Activated T-cell treated with anti-CD3 and anti-CD28 coated beads, Interleukin-2, amount 50 U/mL, for 72 hours (primary cell): ENCODE measurements at regions not wholly inside any gene's neighbourhood (a gene's known extent, or its start where the extent isn't known, plus 50 kb on each side); places are given as distances from the start of the nearest gene placed in this dataset.
"Not testable (repeated sequence)": the region's sequence is repeated elsewhere in the genome, so short reads cannot be mapped to it uniquely, and the experiment has no call there.

Source experiments
- ATAC-seq, 2 donors: fragments of 150-1000 bp; cut with Tn5 transposase; replicated peaks in 1 of 2; 2 replicates each; pipeline ENCODE4 v1.10.0; 2021; ENCODE audit warnings: moderate library complexity in 2 of 2, mild to moderate bottlenecking in 1 of 2
- DNase-seq, 2 donors: peaks; one replicate each; pipeline ENCODE4 v3.0.0; 2021 to 2022; ENCODE audit warnings: mixed read lengths in 1 of 2
- H3K27ac Mint-ChIP-seq: one replicate; pipeline ENCODE4 v1.8.0; 2022; ENCODE audit warnings: mild to moderate bottlenecking, moderate library complexity, mixed read lengths
- H3K27me3 Mint-ChIP-seq: one replicate; pipeline ENCODE4 v1.8.0; 2022; ENCODE audit warnings: low read depth, mixed read lengths
- H3K36me3 Mint-ChIP-seq, 2 donors: one replicate each; pipeline ENCODE4 v1.8.0; 2022; ENCODE audit warnings: mixed read lengths in 2 of 2, mild to moderate bottlenecking in 1 of 2; ENCODE audit not compliant: insufficient read depth in 2 of 2
- H3K4me1 Mint-ChIP-seq: one replicate; pipeline ENCODE4 v1.8.0; 2022; ENCODE audit warnings: low read depth, mixed read lengths
- H3K4me3 Mint-ChIP-seq, 2 donors: one replicate each; pipeline ENCODE4 v1.8.0; 2022; ENCODE audit warnings: mild to moderate bottlenecking in 2 of 2, mixed read lengths in 2 of 2, moderate library complexity in 2 of 2
- H3K9me3 Mint-ChIP-seq, 2 donors: one replicate each; pipeline ENCODE4 v1.8.0; 2022; ENCODE audit warnings: mixed read lengths in 2 of 2

- ATAC-seq, H3K27me3 Mint-ChIP-seq, H3K36me3 Mint-ChIP-seq, H3K27ac Mint-ChIP-seq, H3K9me3 Mint-ChIP-seq: not testable (repeated sequence)
- H3K4me3 Mint-ChIP-seq = peak overlapping the region; percentile 64 to 70
- H3K4me1 Mint-ChIP-seq = peaks cover 48% of the 10 kb centered on the region
- DNase-seq = peak in 1 of 2 donors; percentile 24
These were observed 75.9 kb upstream of the AMN1 start for GRCh38 chr12:31804707-31805106.

GRCh38 chr12:31804185-31804504, 75.3 kb upstream of the AMN1 start:
- Mint-ChIP-seq H3K9me3 (peaks cover 0 to 3% of the 10 kb centered on the region in 2 donors), H3K4me1 (peaks cover 48% of the 10 kb centered on the region), H3K36me3 (peaks cover 4 to 8% of the 10 kb centered on the region in 2 donors), H3K27ac (no peak overlapping the region), H3K27me3 (no peaks in the 10 kb centered on the region), H3K4me3 (peak overlapping the region; percentile 64 to 70)
- DNase-seq (no peak), ATAC-seq (peak; percentile 83)

- H3K9me3 Mint-ChIP-seq = peaks cover 0 to 3% of the 10 kb centered on the region in 2 donors
- no peaks in the 10 kb centered on the region for H3K27me3 Mint-ChIP-seq
- peaks cover 4 to 8% of the 10 kb centered on the region in 2 donors for H3K36me3 Mint-ChIP-seq
- H3K4me1 Mint-ChIP-seq = peaks cover 47% of the 10 kb centered on the region
- peak overlapping the region; percentile 64 to 70 for H3K4me3 Mint-ChIP-seq
- peak overlapping the region; percentile 44 for H3K27ac Mint-ChIP-seq
- no peak for DNase-seq
- peak; percentile 18 to 39 for ATAC-seq
These were observed 74.7 kb upstream of the AMN1 start for GRCh38 chr12:31803306-31804184.

GRCh38 chr12:31801872-31802271, 73.1 kb upstream of the AMN1 start:
- peaks cover 5 to 8% of the 10 kb centered on the region in 2 donors for H3K36me3 Mint-ChIP-seq
- no peak for ATAC-seq

GRCh38 chr12:31797230-31797872, 68.5 kb upstream of the AMN1 start:
- Mint-ChIP-seq H3K27me3 (no peaks in the 10 kb centered on the region), H3K27ac (peak overlapping the region; percentile 84), H3K36me3 (peaks cover 1 to 5% of the 10 kb centered on the region in 2 donors), H3K9me3 (peaks cover 0 to 2% of the 10 kb centered on the region in 2 donors), H3K4me1 (peaks cover 29% of the 10 kb centered on the region), H3K4me3 (peak overlapping the region; percentile 61 to 76)
- ATAC-seq (peak; percentile 78 to 84), DNase-seq (peak; percentile 20 to 22)

More at GRCh38 chr12:31801872-31802271, 73.1 kb upstream of the AMN1 start:
- peak overlapping the region in 1 of 2 donors; percentile 67 for H3K4me3 Mint-ChIP-seq
- no peak for DNase-seq
- H3K9me3 Mint-ChIP-seq = peaks cover 0 to 3% of the 10 kb centered on the region in 2 donors
- H3K4me1 Mint-ChIP-seq = peaks cover 43% of the 10 kb centered on the region
- peak overlapping the region; percentile 80 for H3K27ac Mint-ChIP-seq
- no peaks in the 10 kb centered on the region for H3K27me3 Mint-ChIP-seq

- Mint-ChIP-seq H3K27ac (no peak overlapping the region), H3K4me3 (no peak overlapping the region), H3K9me3 (peaks cover 0 to 2% of the 10 kb centered on the region in 2 donors), H3K27me3 (no peaks in the 10 kb centered on the region), H3K4me1 (peaks cover 25% of the 10 kb centered on the region), H3K36me3 (peaks cover 1 to 2% of the 10 kb centered on the region in 2 donors)
- DNase-seq = no peak
- no peak for ATAC-seq
These were observed 67.6 kb upstream of the AMN1 start for GRCh38 chr12:31796270-31796951.

GRCh38 chr12:31794745-31795144, 65.9 kb upstream of the AMN1 start:
- H3K27ac Mint-ChIP-seq = no peak overlapping the region

GRCh38 chr12:31791265-31791664, 62.4 kb upstream of the AMN1 start:
- H3K4me3 Mint-ChIP-seq, H3K9me3 Mint-ChIP-seq, H3K27ac Mint-ChIP-seq: not testable (repeated sequence)

More at GRCh38 chr12:31794745-31795144, 65.9 kb upstream of the AMN1 start:
- no peaks in the 10 kb centered on the region for H3K27me3 Mint-ChIP-seq
- peaks cover 0 to 1% of the 10 kb centered on the region in 2 donors for H3K36me3 Mint-ChIP-seq
- ATAC-seq = no peak
- H3K9me3 Mint-ChIP-seq = peaks cover 0 to 2% of the 10 kb centered on the region in 2 donors
- peaks cover 37% of the 10 kb centered on the region for H3K4me1 Mint-ChIP-seq
- no peak for DNase-seq
- no peak overlapping the region for H3K4me3 Mint-ChIP-seq

GRCh38 chr12:31790759-31791158, 61.9 kb upstream of the AMN1 start:
- peaks cover 19% of the 10 kb centered on the region for H3K4me1 Mint-ChIP-seq
- peaks cover 0 to 2% of the 10 kb centered on the region in 2 donors for H3K9me3 Mint-ChIP-seq
- DNase-seq (no peak), ATAC-seq (peak; percentile 25 to 36)
- H3K36me3 Mint-ChIP-seq = no peaks in the 10 kb centered on the region
- no peak overlapping the region for H3K4me3 Mint-ChIP-seq
- H3K27ac Mint-ChIP-seq = peak overlapping the region; percentile 85
- no peaks in the 10 kb centered on the region for H3K27me3 Mint-ChIP-seq

More at GRCh38 chr12:31791265-31791664, 62.4 kb upstream of the AMN1 start:
- not testable (repeated sequence) for H3K36me3 Mint-ChIP-seq, ATAC-seq, H3K27me3 Mint-ChIP-seq, DNase-seq
- peaks cover 19% of the 10 kb centered on the region for H3K4me1 Mint-ChIP-seq

- no peaks in the 10 kb centered on the region for H3K27me3 Mint-ChIP-seq
- H3K4me3 Mint-ChIP-seq = no peak overlapping the region
- H3K36me3 Mint-ChIP-seq = peaks cover 4 to 6% of the 10 kb centered on the region in 2 donors
- DNase-seq (no peak), ATAC-seq (no peak)
- peaks cover 4 to 6% of the 10 kb centered on the region in 2 donors for H3K9me3 Mint-ChIP-seq
- H3K27ac Mint-ChIP-seq = no peak overlapping the region
- H3K4me1 Mint-ChIP-seq = peaks cover 8% of the 10 kb centered on the region
These were observed 56.5 kb upstream of the AMN1 start for GRCh38 chr12:31785318-31785717.

- DNase-seq (no peak), ATAC-seq (no peak)
- no peak overlapping the region for H3K27ac Mint-ChIP-seq
- no peak overlapping the region for H3K4me3 Mint-ChIP-seq
- peaks cover 4 to 6% of the 10 kb centered on the region in 2 donors for H3K36me3 Mint-ChIP-seq
- H3K9me3 Mint-ChIP-seq = peaks cover 4 to 6% of the 10 kb centered on the region in 2 donors
- H3K27me3 Mint-ChIP-seq = no peaks in the 10 kb centered on the region
- peaks cover 7% of the 10 kb centered on the region for H3K4me1 Mint-ChIP-seq
These were observed 55.3 kb upstream of the AMN1 start for GRCh38 chr12:31783996-31784645.

- H3K36me3 Mint-ChIP-seq = peaks cover 4 to 6% of the 10 kb centered on the region in 2 donors
- no peaks in the 10 kb centered on the region for H3K27me3 Mint-ChIP-seq
- peaks cover 7% of the 10 kb centered on the region for H3K4me1 Mint-ChIP-seq
- H3K27ac Mint-ChIP-seq = peak overlapping the region; percentile 6
- ATAC-seq = no peak
- no peak overlapping the region for H3K4me3 Mint-ChIP-seq
- no peak for DNase-seq
- peaks cover 4 to 6% of the 10 kb centered on the region in 2 donors for H3K9me3 Mint-ChIP-seq
These were observed 54.7 kb upstream of the AMN1 start for GRCh38 chr12:31783556-31783955.
